ENCODE measurements at regions not wholly inside any gene's neighbourhood (a gene's known extent, or its start where the extent isn't known, plus 50 kb on each side); places are given as distances from the start of the nearest gene placed in this dataset.

GRCh38 chr6:147900247-147900830 is 391.8 kb downstream of the SAMD5 start:
- Mint-ChIP-seq H3K4me1 (no peaks in the 10 kb centered on the region), H3K4me3 (no peak overlapping the region), H3K27ac (no peak overlapping the region), H3K27me3 (no peaks in the 10 kb centered on the region), H3K36me3 (ENCODE audit: low read depth) (no peaks in the 10 kb centered on the region), H3K9me3 (no peaks in the 10 kb centered on the region)
- TF ChIP-seq CTCF (IDR thresholded peaks at IDR 0.05) = no peak
- intact Hi-C loops (cut with micrococcal nuclease) = no loop called here
- ATAC-seq (ENCODE audit: low read depth) (no peak), DNase-seq (no peak)
- ChIA-PET POLR2A (no interaction called here), CTCF (no interaction called here)

GRCh38 chr6:147903321-147903720 is 394.8 kb downstream of the SAMD5 start:
- intact Hi-C loops (cut with micrococcal nuclease) = no loop called here
- Mint-ChIP-seq H3K9me3 (no peaks in the 10 kb centered on the region), H3K4me1 (no peaks in the 10 kb centered on the region), H3K4me3 (no peak overlapping the region), H3K36me3 (ENCODE audit: low read depth) (no peaks in the 10 kb centered on the region), H3K27ac (no peak overlapping the region), H3K27me3 (no peaks in the 10 kb centered on the region)
- TF ChIP-seq CTCF (IDR thresholded peaks at IDR 0.05) = no peak
- no peak for DNase-seq
- POLR2A ChIA-PET = no interaction called here
- CTCF ChIA-PET = no interaction called here
- no peak for ATAC-seq (ENCODE audit: low read depth)

- ChIA-PET POLR2A (no interaction called here), CTCF (no interaction called here)
- no peak for ATAC-seq (ENCODE audit: low read depth)
- DNase-seq = no peak
- no peaks in the 10 kb centered on the region for H3K4me1 Mint-ChIP-seq
- no peaks in the 10 kb centered on the region for H3K9me3 Mint-ChIP-seq
- no peak for TF ChIP-seq CTCF (IDR thresholded peaks at IDR 0.05)
- H3K27me3 Mint-ChIP-seq = no peaks in the 10 kb centered on the region
- H3K36me3 Mint-ChIP-seq (ENCODE audit: low read depth) = no peaks in the 10 kb centered on the region
- H3K27ac Mint-ChIP-seq = no peak overlapping the region
- no peak overlapping the region for H3K4me3 Mint-ChIP-seq
- intact Hi-C loops (cut with micrococcal nuclease) = no loop called here
Observed at GRCh38 chr6:147903931-147904330, 395.4 kb downstream of the SAMD5 start.

- DNase-seq = no peak
- CTCF ChIA-PET = no interaction called here
- no peak for TF ChIP-seq CTCF (IDR thresholded peaks at IDR 0.05)
- H3K27ac Mint-ChIP-seq = no peak overlapping the region
- ATAC-seq (ENCODE audit: low read depth) = no peak
- POLR2A ChIA-PET = no interaction called here
- no peak overlapping the region for H3K4me3 Mint-ChIP-seq
- no peaks in the 10 kb centered on the region for H3K9me3 Mint-ChIP-seq
- intact Hi-C loops (cut with micrococcal nuclease) = no loop called here
- no peaks in the 10 kb centered on the region for H3K27me3 Mint-ChIP-seq
- H3K36me3 Mint-ChIP-seq (ENCODE audit: low read depth) = no peaks in the 10 kb centered on the region
- H3K4me1 Mint-ChIP-seq = no peaks in the 10 kb centered on the region
Observed at GRCh38 chr6:147904416-147904815, 395.9 kb downstream of the SAMD5 start.

- Mint-ChIP-seq H3K9me3 (no peaks in the 10 kb centered on the region), H3K27ac (no peak overlapping the region), H3K4me1 (no peaks in the 10 kb centered on the region), H3K4me3 (no peak overlapping the region), H3K36me3 (ENCODE audit: low read depth) (no peaks in the 10 kb centered on the region), H3K27me3 (no peaks in the 10 kb centered on the region)
- intact Hi-C loops (cut with micrococcal nuclease) = no loop called here
- TF ChIP-seq CTCF (IDR thresholded peaks at IDR 0.05) = no peak
- ATAC-seq (ENCODE audit: low read depth) (no peak), DNase-seq (no peak)
- ChIA-PET POLR2A (no interaction called here), CTCF (no interaction called here)
Observed at GRCh38 chr6:147905711-147906110, 397.2 kb downstream of the SAMD5 start.
